Esophagus muscularis mucosa (tissue), 4 donors: ENCODE measurements at regions not wholly inside any gene's neighbourhood (a gene's known extent, or its start where the extent isn't known, plus 50 kb on each side); places are given as distances from the start of the nearest gene placed in this dataset.

Source experiments
- DNase-seq: peaks from one replicate; pipeline ENCODE4 v3.0.0-alpha.2; 2017; ENCODE audit errors: extremely low spot score
- H3K27ac ChIP-seq, 4 donors: fragments of 200-600 bp; sonication (generic); replicated peaks in 1 of 4; 1 replicate in 3 of 4; 2 replicates in 1 of 4; pipeline ENCODE4 v1.5.1; 2016 to 2019; ENCODE audit warnings: mild to moderate bottlenecking in 1 of 4
- H3K27me3 ChIP-seq, 4 donors: fragments of 200-600 bp; sonication (generic); one replicate each; pipeline versions ENCODE4 v1.5.1 to v1.6.0; 2016 to 2019
- H3K36me3 ChIP-seq, 4 donors: fragments of 200-600 bp; sonication (generic); one replicate each; pipeline ENCODE4 v1.5.1; 2016 to 2019
- H3K4me1 ChIP-seq, 4 donors: fragments of 200-600 bp; sonication (generic); one replicate each; pipeline ENCODE4 v1.5.1; 2016 to 2019
- H3K4me3 ChIP-seq, 4 donors: fragments of 200-600 bp; sonication (generic); 1 replicate in 2 of 4; 2 replicates in 2 of 4; pipeline ENCODE4 v1.5.1; 2016 to 2019; ENCODE audit warnings: mild to moderate bottlenecking in 4 of 4, moderate library complexity in 1 of 4
- H3K9me3 ChIP-seq, 4 donors: fragments of 200-600 bp; sonication (generic); 1 replicate in 3 of 4; 2 replicates in 1 of 4; pipeline ENCODE4 v1.5.1; 2016 to 2019
- EP300 ChIP-seq: sonication (generic); formaldehyde crosslinking; IDR thresholded peaks from one replicate; pipeline ENCODE4 v1.6.1; 2017; ENCODE audit warnings: antibody characterized with exemption
- POLR2A ChIP-seq: fragments of 450-650 bp; IDR thresholded peaks from one replicate; pipeline ENCODE4 v1.6.1; 2017; ENCODE audit warnings: antibody characterized with exemption, moderate library complexity, mild to moderate bottlenecking, low read depth
- POLR2AphosphoS5 ChIP-seq, 2 donors: sonication (generic); formaldehyde crosslinking; IDR thresholded peaks; one replicate each; pipeline ENCODE4 v1.6.1; 2017; ENCODE audit warnings: antibody characterized with exemption in 2 of 2
- WGBS: methylation state at CpG from one replicate; pipeline ENCODE4 v1.1.5; 2018; 5-methylcytosine and 5-hydroxymethylcytosine counted together
- intact Hi-C: fragments of 100-400 bp; cut with DNase I; formaldehyde crosslinking; loops from one replicate; pipeline ENCODE4 v1.15.1; 2023
- TF ChIP-seq, protein P1 (sequence below), 3 experiments: fragments of 200-600 bp in 2 of 3; fragments of 450-650 bp in 1 of 3; sonication (generic) in 2 of 3; IDR thresholded peaks; one replicate each; pipeline ENCODE4 v1.5.1; 2017 to 2019; ENCODE audit warnings: antibody characterized with exemption in 3 of 3, mild to moderate bottlenecking in 2 of 3, moderate library complexity in 1 of 3

DNA sequence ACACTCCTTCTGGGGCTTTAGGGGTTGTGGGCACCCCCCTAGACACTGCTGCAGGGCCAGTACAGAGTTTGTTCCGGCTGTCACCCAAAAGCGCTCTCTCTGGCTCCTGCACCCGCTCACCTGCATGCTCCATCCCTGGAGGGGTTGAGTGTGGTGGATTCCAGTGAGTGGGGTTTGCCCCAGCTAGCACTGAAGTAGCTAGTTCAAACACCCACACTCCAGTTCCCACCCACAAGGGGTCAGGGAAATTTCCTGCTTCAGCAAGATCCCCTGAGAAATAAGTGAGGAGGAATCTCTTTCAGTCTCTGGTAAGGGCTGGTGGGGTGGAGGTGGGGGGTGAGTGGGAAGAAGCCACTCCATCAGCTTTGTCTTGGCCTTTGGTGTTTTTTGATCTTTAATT, 73.6 kb downstream of the TMEM17 start:
- intact Hi-C loops, result no loop called here
- TF ChIP-seq POLR2AphosphoS5 (IDR thresholded peaks at IDR 0.05) (no peak), POLR2A (no peak), EP300 (no peak)
- TF ChIP-seq, protein P1, sequence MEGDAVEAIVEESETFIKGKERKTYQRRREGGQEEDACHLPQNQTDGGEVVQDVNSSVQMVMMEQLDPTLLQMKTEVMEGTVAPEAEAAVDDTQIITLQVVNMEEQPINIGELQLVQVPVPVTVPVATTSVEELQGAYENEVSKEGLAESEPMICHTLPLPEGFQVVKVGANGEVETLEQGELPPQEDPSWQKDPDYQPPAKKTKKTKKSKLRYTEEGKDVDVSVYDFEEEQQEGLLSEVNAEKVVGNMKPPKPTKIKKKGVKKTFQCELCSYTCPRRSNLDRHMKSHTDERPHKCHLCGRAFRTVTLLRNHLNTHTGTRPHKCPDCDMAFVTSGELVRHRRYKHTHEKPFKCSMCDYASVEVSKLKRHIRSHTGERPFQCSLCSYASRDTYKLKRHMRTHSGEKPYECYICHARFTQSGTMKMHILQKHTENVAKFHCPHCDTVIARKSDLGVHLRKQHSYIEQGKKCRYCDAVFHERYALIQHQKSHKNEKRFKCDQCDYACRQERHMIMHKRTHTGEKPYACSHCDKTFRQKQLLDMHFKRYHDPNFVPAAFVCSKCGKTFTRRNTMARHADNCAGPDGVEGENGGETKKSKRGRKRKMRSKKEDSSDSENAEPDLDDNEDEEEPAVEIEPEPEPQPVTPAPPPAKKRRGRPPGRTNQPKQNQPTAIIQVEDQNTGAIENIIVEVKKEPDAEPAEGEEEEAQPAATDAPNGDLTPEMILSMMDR (IDR thresholded peaks at IDR 0.05), result no peak
- Histone ChIP-seq H3K36me3 (no peaks in the 10 kb centered on the region), H3K4me3 (no peak overlapping the region), H3K27ac (no peak overlapping the region), H3K27me3 (no peaks in the 10 kb centered on the region), H3K4me1 (no peaks in the 10 kb centered on the region), H3K9me3 (no peaks in the 10 kb centered on the region)
- 93% methylated on average over 3 of the region's 3 CpGs for WGBS
- DNase-seq, result no peak

DNA sequence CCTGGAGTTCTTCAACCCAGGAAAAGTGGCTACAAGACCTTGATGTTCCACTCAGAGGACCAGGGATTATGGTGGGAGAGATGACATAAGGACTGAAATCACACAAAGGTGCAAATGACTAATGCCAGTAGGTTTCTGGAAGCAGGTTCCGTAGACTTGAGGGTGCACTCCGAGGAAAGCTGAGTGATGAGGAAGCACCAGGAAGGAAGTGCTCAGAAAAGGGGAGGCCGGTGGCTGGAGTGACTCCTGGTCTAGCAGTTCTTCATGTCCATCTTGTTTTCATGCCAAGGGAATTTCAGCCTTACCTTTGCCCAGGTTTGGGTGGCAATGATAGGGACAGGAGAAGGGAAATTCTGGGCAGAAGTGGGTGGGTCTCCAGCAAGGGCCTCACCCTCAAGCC, 74.5 kb downstream of the TMEM17 start:
- 82% methylated on average over 3 of the region's 3 CpGs for WGBS
- H3K9me3 ChIP-seq, result no peaks in the 10 kb centered on the region

DNA sequence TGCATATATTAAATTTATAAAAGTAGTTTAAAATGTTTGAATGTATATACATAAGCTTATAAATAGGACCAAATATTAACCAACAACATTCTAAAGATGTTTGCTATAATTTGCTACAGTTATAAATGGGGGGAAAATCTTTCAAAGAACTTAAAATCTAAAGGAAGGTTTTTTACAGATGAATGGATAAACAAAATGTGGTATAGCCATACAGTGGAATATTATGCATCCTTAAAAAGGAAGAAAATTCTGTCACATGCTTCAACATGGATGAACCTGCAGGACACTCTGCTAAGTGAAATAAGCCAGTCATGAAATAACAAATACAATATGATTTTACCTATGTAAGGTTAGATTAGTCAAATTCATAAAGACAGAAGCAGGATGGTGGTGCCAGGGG, 75.8 kb downstream of the TMEM17 start:
- no peaks in the 10 kb centered on the region for H3K27me3 ChIP-seq
- no peak overlapping the region for H3K4me3 ChIP-seq
- TF ChIP-seq POLR2AphosphoS5 (IDR thresholded peaks at IDR 0.05), result no peak
- TF ChIP-seq EP300, result no peak
- no peak for TF ChIP-seq POLR2A
- TF ChIP-seq, protein P1 (IDR thresholded peaks at IDR 0.05), result no peak
- H3K27ac ChIP-seq, result no peak overlapping the region
- no peaks in the 10 kb centered on the region for H3K9me3 ChIP-seq
- DNase-seq, result no peak
- H3K4me1 ChIP-seq, result no peaks in the 10 kb centered on the region
- no peaks in the 10 kb centered on the region for H3K36me3 ChIP-seq
- intact Hi-C loops, result no loop called here

More for the DNA sequence above, 74.5 kb downstream of the TMEM17 start:
- no peaks in the 10 kb centered on the region for H3K4me1 ChIP-seq
- no peak for DNase-seq
- H3K4me3 ChIP-seq, result no peak overlapping the region
- no peaks in the 10 kb centered on the region for H3K27me3 ChIP-seq
- intact Hi-C loops, result no loop called here
- H3K27ac ChIP-seq, result no peak overlapping the region
- TF ChIP-seq EP300 (no peak), POLR2AphosphoS5 (IDR thresholded peaks at IDR 0.05) (no peak), POLR2A (no peak)
- TF ChIP-seq, protein P1 (IDR thresholded peaks at IDR 0.05), result no peak
- H3K36me3 ChIP-seq, result no peaks in the 10 kb centered on the region

DNA sequence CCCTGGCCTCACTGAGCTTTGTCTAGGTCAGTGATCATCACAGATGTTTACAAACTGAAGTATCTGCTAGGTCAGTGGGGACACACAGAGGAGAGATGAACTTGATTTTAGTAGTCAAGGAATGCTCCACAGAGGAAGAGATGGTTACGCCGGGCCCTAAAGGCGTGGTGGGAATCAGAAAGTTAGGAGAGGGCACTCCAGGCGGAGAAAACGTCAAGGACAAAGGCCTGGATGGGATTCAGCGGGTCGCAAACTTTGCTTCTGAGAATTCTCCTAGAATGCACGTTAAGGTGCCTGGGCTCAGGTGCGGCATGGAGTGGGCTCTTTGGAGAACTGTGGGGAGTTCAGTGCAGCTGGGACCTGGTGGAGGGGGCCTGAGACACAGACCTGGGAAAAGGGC, 78.8 kb downstream of the TMEM17 start:
- no peak for DNase-seq
- Histone ChIP-seq H3K27ac (no peak overlapping the region), H3K4me1 (no peaks in the 10 kb centered on the region), H3K27me3 (no peaks in the 10 kb centered on the region), H3K36me3 (no peaks in the 10 kb centered on the region), H3K4me3 (no peak overlapping the region), H3K9me3 (no peaks in the 10 kb centered on the region)
- 88% methylated on average over 9 of the region's 9 CpGs for WGBS
- TF ChIP-seq EP300, result no peak
- TF ChIP-seq POLR2A, result no peak
- TF ChIP-seq POLR2AphosphoS5 (IDR thresholded peaks at IDR 0.05), result no peak
- TF ChIP-seq, protein P1 (IDR thresholded peaks at IDR 0.05), result no peak
- intact Hi-C loops, result no loop called here

DNA sequence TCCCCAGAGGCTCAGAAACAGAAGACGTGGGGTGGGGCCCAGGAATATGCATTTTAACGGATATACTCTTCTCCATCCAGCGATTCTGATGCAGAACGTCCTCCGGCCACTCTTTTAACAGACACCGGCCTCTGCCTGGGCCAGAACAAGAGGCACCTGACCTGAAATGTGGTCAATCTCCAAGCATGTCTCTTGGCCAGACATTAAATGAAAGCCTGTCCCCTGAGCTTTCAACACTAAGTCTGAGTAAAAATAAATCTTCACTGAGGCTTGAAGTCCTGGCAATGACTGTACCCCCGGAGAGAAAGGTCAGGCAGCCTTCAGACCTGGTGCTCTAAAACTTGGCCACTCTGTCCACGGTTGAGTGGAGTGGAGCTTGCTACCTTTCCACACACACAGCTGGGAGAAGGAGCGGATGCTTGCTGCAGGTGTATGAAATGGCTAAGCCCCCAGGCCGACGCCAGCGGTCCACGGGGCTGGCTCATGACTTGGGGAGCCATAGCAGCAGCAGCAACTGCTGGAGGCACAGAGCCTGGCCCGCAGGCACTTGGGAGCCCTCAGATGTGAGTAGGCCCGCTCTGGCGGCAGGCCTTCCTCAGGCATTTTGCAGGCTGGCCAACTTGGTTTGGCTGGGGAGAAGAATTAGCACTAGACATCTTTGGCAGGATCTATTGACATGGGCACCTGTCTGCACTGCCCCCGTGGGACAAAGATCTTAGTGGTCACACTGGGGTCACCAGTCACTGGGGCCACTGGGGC, 79.7 kb downstream of the TMEM17 start:
- DNase-seq, result peak; percentile 91
- 89% methylated on average over 14 of the region's 17 CpGs for WGBS
- H3K9me3 ChIP-seq, result no peaks in the 10 kb centered on the region
- no peaks in the 10 kb centered on the region for H3K36me3 ChIP-seq
- no peaks in the 10 kb centered on the region for H3K4me1 ChIP-seq
- no peak overlapping the region for H3K27ac ChIP-seq
- H3K4me3 ChIP-seq, result no peak overlapping the region
- intact Hi-C loops, result no loop called here
- H3K27me3 ChIP-seq, result no peaks in the 10 kb centered on the region
- TF ChIP-seq POLR2AphosphoS5 (IDR thresholded peaks at IDR 0.05), result no peak
- no peak for TF ChIP-seq EP300
- TF ChIP-seq, protein P1 (IDR thresholded peaks at IDR 0.05), result no peak
- TF ChIP-seq POLR2A, result no peak
